ENCODE measurements at regions not wholly inside any gene's neighbourhood (a gene's known extent, or its start where the extent isn't known, plus 50 kb on each side); places are given as distances from the start of the nearest gene placed in this dataset.

- intact Hi-C loops (cut with DNase I): no loop called here
- DNase-seq: no peak
- ATAC-seq: no peak
Measured at GRCh38 chr2:121007490-121007853, 271.8 kb downstream of the GLI2 start.

- intact Hi-C loops (cut with DNase I): no loop called here
- no peak for DNase-seq
- no peak for ATAC-seq
Measured at GRCh38 chr2:121008975-121009374, 273.3 kb downstream of the GLI2 start.

- intact Hi-C loops (cut with DNase I): no loop called here
- ATAC-seq: no peak
- no peak for DNase-seq
Measured at GRCh38 chr2:121010998-121011397, 274.0 kb downstream of the TFCP2L1 start.

- no peak for DNase-seq
- intact Hi-C loops (cut with DNase I): no loop called here
- ATAC-seq: no peak
Measured at GRCh38 chr2:121014876-121015275, 270.1 kb downstream of the TFCP2L1 start.

- no peak for ATAC-seq
- DNase-seq: no peak
- intact Hi-C loops (cut with DNase I): no loop called here
Measured at GRCh38 chr2:121015971-121016485, 269.0 kb downstream of the TFCP2L1 start.

GRCh38 chr2:121017396-121017795 is 267.6 kb downstream of the TFCP2L1 start:
- no peak for DNase-seq
- peak in 1 of 2 donors; percentile 43 for ATAC-seq

GRCh38 chr2:121018136-121019061 is 266.6 kb downstream of the TFCP2L1 start:
- intact Hi-C loops (cut with DNase I): no loop called here
- ATAC-seq: peak; percentile 67 to 96
- peak; percentile 61 for DNase-seq

More at GRCh38 chr2:121017396-121017795, 267.6 kb downstream of the TFCP2L1 start:
- intact Hi-C loops (cut with DNase I): no loop called here

- peak; percentile 68 to 75 for ATAC-seq
- intact Hi-C loops (cut with DNase I): no loop called here
- DNase-seq: no peak
Measured at GRCh38 chr2:121019071-121019470, 265.9 kb downstream of the TFCP2L1 start.

GRCh38 chr2:121019756-121020155 is 265.2 kb downstream of the TFCP2L1 start:
- ATAC-seq (no peak), DNase-seq (no peak)
- intact Hi-C loops (cut with DNase I): no loop called here

GRCh38 chr2:121021685-121022084 is 263.3 kb downstream of the TFCP2L1 start:
- intact Hi-C loops (cut with DNase I): no loop called here
- no peak for ATAC-seq
- DNase-seq: no peak

- DNase-seq: no peak
- intact Hi-C loops (cut with DNase I): no loop called here
- no peak for ATAC-seq
Measured at GRCh38 chr2:121028577-121028976, 256.4 kb downstream of the TFCP2L1 start.

- DNase-seq: no peak
- no peak for ATAC-seq
Measured at GRCh38 chr2:121030523-121030922, 254.5 kb downstream of the TFCP2L1 start.

GRCh38 chr2:121031568-121032340 is 253.2 kb downstream of the TFCP2L1 start:
- intact Hi-C loops (cut with DNase I): no loop called here
- DNase-seq (no peak), ATAC-seq (no peak)

More at GRCh38 chr2:121030523-121030922, 254.5 kb downstream of the TFCP2L1 start:
- intact Hi-C loops (cut with DNase I): no loop called here

- ATAC-seq: no peak
- DNase-seq: no peak
Measured at GRCh38 chr2:121033461-121033996, 251.5 kb downstream of the TFCP2L1 start.

GRCh38 chr2:121034551-121034950 is 250.5 kb downstream of the TFCP2L1 start:
- ATAC-seq (no peak), DNase-seq (no peak)
- intact Hi-C loops (cut with DNase I): no loop called here

More at GRCh38 chr2:121033461-121033996, 251.5 kb downstream of the TFCP2L1 start:
- intact Hi-C loops (cut with DNase I): no loop called here

GRCh38 chr2:121036226-121036692 is 248.7 kb downstream of the TFCP2L1 start:
- DNase-seq (no peak), ATAC-seq (no peak)
- intact Hi-C loops (cut with DNase I): no loop called here

GRCh38 chr2:121037480-121037879 is 247.5 kb downstream of the TFCP2L1 start:
- no peak for DNase-seq
- intact Hi-C loops (cut with DNase I): no loop called here
- no peak for ATAC-seq

GRCh38 chr2:121038031-121038430 is 247.0 kb downstream of the TFCP2L1 start:
- no peak for ATAC-seq

GRCh38 chr2:121038431-121038830 is 246.6 kb downstream of the TFCP2L1 start:
- DNase-seq (no peak), ATAC-seq (no peak)
- intact Hi-C loops (cut with DNase I): no loop called here

More at GRCh38 chr2:121038031-121038430, 247.0 kb downstream of the TFCP2L1 start:
- no peak for DNase-seq
- intact Hi-C loops (cut with DNase I): no loop called here

Measured in left cardiac atrium (tissue), 4 donors.